GM19328 (cell line): ENCODE measurements at regions not wholly inside any gene's neighbourhood (a gene's known extent, or its start where the extent isn't known, plus 50 kb on each side); places are given as distances from the start of the nearest gene placed in this dataset.
"Not testable (repeated sequence)": the region's sequence is repeated elsewhere in the genome, so short reads cannot be mapped to it uniquely, and the experiment has no call there.

Experiments
- ATAC-seq: cut with Tn5 transposase; IDR thresholded peaks from one replicate; pipeline ENCODE4 v1.9.1; 2021; ENCODE audit warnings: mild to moderate bottlenecking, moderate library complexity; ENCODE audit not compliant: unreplicated experiment

DNA sequence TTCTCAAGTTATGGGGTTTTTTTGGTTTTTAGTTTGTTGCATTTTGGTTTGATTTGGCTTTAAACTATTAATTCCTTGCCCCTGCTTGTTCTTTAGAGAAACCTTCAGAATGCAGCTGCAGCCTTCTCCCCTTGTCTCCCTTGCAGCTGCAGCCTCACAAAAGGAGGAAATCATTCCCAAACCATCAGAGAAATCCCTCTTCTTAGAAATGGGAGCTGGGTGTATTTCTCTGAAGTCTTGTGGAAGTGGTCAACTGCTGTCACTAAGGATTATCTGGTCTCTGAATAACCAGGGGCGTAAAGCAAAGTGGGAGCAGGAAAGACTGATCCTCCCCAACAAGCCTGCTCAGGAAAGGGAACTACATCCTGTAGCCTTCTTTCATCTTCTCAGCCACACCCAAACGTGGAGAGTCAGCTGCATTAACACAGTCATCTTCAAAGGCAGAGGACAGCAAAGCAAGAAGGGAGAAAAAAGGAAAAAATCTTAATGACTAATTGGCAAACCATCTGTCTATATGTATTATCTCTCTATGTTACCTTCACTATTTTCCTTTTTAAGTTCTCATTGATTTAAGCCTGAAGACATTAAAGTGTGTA lies 1834.1 kb upstream of the PIK3C3 start:
- no peak for ATAC-seq

DNA sequence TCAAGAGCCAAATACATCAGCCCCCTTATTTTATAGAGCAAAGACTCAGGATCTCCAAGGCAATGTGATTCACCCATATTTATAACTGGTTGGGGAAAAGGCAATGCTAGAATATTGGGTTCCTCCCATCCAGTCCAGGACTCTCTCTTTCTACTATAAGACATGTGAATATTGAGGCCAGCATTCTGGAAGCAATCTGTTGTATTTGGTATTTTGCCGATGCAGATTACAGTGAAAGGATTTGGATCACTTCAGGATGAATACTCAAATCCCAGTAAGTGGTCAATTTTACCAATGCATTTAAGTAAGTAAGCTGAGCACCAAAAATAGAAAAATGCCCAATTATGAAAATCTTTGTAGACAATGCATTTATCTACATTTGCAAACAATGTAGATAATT lies 1834.7 kb upstream of the PIK3C3 start:
- no peak for ATAC-seq

DNA sequence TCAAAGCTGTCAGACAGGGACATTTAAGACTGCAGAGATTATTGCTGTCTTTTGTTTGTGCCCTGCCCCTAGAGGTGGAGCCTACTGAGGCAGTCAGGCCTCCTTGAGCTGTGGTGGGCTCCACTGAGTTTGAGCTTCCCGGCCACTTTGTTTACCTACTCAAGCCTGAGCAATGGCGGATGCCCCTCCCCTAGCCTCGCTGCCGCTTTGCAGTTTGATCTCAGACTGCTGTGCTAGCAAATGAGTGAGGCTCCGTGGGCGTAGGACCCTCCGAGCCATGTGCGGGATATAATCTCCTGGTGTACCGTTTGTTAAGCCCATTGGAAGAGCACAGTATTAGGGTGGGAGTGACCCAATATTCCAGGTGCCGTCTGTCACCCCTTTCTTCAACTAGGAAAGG lies 1835.5 kb upstream of the PIK3C3 start:
- ATAC-seq, result not testable (repeated sequence)

DNA sequence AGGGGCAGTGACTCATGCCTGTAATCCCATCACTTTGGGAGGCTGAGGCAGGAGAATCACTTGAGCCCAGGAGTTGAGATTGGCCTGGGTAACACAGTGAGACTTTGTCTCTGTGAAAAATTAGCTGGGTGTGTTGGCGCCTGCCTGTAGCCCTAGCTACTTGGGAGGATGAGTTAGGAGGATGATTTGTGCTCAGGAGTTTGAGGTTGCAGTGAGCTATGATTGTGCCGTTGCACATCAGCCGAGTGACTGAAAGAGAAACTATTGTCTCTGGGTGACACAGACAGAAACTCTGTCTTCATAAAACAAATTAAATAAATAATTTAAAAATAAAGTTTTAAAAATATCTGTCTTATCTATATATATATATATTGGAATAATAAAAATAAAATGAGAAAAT lies 1844.6 kb upstream of the PIK3C3 start:
- no peak for ATAC-seq

DNA sequence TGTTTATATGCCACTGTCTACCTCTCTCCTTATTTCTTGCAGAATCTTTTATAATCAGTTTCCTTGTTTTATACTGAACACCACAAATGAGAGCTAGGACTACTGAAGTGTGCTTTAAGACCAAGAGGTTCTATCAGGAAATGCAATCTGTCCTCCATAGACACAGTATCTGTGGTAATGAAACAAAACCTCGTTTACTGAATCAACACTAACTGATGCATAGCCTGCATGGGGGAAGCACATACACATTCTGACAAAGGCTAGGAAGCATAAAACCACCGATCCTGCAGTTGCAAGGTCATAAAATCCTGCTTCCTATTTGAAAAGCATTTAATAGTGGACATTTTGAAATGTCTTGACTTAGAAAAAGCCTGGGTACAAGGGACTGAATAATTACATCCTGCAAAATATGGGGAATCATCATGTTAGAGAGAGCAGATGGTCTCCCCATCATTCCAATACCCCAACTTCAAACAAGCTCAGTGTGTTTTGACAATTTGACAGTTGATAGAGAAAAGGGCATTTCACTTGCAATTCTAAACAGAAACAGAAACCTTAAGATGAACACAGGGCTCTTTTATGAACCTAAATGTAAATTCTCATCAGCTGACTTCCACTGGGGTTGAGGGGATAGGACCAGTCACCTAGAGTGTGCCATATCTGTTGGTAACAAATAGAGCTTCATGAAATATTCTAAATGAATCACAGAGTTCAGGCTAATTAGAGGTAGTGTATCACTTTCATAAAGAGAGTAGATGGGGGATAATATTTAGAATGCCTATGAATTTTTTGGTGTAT lies 1845.6 kb upstream of the PIK3C3 start:
- no peak for ATAC-seq

DNA sequence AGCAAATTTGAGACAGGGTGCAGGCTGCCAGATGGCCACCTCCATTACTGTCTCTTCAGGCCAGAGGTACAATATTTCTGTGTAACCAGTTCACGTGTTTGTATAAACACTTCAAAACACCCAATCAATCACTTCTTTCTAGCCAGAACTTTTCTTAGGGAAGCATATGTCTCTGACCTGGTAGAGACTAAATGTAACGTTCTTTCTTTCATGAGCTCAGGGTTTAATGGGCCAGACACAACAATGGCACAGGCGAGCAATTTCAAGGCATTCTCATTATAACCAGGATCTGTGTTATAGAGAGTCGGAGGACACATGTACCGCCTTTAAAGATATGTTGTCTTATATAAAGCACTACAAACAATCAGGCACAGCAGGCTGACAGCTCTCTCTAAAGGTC lies 1846.4 kb upstream of the PIK3C3 start:
- no peak for ATAC-seq

DNA sequence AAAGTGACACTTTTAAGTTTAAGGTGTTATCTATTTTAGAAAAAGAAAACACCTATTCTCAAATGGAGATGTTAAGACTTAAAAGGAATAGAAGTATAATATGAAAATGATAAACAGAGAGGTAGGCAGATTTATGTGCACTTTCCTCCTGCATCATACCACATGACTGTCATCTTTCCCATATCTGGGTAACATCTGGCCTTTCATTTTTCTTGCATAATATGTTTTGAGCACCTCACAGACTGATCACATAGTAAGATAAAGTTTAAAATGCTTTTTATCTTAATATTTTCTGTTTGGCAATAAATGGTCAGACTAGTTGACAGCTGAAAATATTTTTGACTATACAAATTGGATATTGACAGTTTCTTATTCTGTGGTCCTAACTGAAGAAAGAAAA lies 1852.1 kb upstream of the PIK3C3 start:
- no peak for ATAC-seq

DNA sequence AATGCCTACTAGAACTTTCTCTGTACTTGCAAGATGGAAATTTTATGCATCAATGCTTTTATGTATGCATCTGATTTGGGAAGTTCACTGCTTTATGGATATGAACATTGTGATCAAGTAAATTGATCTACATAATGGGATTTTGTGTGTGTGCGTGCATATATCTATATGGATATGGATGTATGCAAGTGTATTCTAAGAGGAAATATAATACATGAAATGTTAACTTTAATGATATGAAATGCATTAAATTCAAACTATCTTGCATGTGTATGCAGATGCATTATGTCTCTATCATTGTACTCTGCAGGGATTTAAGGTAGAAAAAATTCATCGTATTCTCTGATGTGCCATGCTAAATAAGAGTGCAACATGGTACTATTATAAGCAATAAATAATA lies 1855.4 kb upstream of the PIK3C3 start:
- no peak for ATAC-seq

DNA sequence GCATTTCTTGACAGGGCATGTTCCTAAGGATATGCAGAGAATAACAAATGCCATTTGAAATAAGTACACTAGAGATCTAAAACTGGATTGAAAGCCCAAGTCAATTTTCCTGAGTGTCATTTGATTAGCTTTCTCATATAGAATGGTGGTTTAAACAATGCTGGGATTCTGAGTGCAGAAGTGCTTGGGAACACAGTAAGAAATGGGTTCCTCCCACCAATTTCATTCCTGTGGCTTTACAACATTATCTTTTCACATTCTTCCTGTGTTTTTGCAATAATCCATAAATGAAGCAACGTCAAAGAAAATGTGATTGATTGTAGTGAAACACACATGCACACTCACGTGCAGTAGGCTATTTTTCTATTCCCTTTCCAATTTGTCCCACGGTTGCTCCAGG lies 1858.4 kb upstream of the PIK3C3 start:
- ATAC-seq, result no peak

DNA sequence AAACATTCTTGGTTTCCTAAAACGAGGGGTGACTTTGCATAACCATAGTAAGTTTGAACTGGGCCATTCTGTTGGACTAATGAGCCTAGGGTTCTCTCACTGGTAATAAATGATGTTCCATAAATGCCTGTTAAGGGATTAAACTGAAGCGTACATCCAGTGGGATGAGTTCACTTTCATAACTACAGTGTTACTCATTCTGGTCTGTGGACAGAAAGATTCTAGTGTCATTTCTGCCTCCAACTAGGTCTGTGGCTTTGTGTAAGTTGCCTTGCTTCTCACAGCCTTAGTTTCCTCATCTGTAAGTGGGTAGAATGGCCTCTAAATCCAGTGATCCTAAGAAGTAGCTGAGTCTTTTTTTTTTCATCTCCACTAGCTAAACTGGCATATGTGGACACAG lies 1860.6 kb upstream of the PIK3C3 start:
- no peak for ATAC-seq

DNA sequence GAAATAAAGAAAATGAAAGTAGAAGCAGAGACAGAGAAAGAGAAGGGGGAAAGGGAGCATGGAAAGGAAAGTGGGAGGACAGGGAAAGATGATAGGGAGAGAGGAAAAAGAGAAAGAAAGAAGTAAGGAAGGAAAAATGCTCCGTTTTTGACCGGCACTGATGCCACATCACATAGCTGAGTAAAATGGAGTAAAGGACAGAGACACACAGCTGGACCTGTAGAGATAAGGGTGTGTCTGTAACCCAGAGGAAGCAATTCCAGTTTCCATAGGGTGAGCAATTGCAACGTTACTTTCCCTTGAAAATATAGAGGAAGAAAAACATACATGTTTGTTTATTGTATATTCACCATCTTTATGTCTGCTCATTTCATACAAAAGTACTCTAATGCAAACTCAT lies 1866.9 kb upstream of the PIK3C3 start:
- no peak for ATAC-seq

DNA sequence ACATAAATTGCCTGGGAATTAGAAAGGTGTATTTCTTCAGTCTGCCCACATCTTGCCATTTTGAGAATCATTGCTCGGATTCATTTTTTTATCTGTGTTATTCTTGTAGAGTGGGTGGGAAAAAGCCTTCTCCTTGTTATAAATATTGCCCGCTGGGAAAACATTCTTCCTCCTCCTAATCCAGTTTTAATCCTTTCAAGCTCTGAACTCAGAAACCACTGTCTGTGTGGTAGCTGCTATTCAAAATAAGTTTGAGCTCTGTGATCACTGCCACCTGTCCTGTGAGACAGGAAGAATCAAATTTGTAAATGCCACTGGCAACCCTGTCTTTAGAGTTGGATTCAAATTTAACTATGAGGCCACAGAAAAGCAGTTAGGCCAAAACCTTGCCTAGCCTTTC lies 1875.2 kb upstream of the PIK3C3 start:
- no peak for ATAC-seq

DNA sequence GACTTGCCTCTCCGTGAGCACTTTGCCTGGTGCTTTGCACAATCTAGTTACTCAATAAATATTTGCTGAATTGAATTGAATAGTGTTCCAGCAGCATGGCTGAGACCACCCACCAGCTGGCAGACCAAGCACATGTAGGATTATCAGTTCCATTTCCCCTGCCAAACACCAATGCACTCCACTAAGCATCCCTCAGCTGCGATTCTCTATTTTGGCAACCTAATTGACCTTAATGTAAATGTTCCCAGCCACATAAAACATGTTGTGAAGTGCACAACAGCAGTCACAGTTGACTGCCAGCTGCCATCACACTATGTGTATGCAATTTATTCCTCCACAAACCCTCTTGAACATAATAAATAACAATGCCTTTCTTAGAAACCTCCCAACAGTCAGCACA lies 1879.4 kb upstream of the PIK3C3 start:
- no peak for ATAC-seq

DNA sequence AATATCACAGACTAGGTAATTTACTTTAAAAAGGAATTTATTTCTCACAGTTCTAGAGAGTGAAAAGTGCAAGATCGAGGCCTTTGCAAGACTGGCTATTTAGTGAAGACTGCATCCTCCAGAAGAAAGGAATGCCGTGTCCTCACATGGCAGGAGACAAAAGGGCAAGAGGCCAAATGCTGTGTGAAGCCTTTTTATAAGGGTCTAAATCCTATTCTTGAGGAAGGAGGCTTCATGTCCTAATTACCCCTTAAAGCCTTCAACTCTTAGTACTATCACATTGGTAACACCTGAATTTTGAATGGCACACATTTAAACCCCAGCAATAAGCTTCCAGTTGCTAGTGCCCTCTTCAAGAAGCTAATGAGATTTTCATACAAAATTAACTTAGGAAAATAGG lies 1882.3 kb upstream of the PIK3C3 start:
- ATAC-seq, result no peak

DNA sequence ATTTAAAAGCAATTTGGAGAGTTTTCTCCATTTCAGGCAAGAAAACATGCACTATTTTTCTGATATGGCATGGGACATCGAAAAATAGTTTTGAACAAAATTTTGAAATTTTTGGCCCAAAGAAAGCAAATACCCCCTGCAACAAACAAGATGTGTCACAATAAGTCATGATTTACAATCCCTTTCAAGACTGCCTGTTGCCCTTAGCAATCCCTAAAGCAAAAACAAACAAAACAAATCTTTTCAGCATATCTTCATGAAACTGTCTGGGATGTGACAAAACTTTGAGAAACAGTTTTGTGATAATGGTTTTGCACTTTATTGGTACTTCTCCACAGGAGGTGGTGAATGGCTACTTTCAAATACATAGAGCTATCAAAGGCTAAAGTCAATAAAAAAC lies 1888.7 kb upstream of the PIK3C3 start:
- no peak for ATAC-seq

DNA sequence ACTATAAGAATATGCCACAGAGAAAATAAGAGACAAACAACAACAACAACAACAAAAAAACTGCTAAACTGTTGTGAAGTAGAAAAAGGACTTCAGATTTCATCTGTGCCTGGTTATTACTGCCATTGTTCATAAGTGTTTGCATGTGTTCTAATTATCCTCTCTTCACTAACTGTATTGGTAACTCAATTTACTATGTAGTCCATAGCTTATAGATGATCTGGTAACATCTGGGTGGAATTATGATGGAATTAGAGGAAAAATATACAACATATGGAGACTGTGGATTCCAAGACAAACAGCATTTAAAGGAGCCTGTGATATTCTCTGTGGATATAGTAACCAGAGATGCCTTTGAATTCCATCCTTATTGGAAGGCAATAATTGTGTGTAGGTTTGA lies 1891.5 kb upstream of the PIK3C3 start:
- ATAC-seq, result no peak

DNA sequence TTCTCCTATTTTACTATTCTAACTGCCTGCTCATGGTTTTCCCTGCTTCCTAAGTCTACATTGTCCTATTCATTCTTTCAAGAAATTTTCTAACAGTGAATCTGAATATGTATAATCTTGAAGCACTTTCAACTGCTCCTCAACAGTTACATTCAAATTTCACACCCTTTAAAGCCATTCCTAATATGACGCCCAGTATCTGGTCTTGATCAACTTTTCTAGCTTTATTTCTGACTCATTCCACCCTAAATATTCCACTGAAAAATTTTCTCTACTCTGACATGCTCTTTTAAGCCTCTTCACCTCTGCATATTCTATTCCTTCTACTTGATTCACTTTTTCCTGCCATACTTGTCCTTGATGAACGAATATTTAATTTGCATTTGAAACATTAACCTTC lies 1893.9 kb upstream of the PIK3C3 start:
- ATAC-seq, result no peak

DNA sequence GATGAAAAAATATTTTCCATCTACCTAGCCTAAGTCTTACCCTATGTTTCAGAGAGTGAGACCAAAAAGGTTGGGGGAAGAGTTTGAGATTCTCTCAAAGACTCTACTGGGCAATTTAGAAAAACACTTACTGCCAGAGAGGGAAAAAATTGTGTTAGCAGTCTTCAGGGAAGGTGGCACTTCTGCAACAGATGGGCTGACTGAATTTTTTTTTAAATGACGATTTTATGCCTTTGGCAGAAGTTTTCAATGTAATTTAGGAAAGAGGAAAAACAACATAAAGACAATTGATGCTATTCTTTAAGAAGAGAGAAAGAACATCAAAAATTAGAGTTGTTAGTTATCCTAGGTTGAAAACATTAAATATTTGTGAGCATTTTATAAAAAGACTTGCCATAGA lies 1894.5 kb upstream of the PIK3C3 start:
- no peak for ATAC-seq

DNA sequence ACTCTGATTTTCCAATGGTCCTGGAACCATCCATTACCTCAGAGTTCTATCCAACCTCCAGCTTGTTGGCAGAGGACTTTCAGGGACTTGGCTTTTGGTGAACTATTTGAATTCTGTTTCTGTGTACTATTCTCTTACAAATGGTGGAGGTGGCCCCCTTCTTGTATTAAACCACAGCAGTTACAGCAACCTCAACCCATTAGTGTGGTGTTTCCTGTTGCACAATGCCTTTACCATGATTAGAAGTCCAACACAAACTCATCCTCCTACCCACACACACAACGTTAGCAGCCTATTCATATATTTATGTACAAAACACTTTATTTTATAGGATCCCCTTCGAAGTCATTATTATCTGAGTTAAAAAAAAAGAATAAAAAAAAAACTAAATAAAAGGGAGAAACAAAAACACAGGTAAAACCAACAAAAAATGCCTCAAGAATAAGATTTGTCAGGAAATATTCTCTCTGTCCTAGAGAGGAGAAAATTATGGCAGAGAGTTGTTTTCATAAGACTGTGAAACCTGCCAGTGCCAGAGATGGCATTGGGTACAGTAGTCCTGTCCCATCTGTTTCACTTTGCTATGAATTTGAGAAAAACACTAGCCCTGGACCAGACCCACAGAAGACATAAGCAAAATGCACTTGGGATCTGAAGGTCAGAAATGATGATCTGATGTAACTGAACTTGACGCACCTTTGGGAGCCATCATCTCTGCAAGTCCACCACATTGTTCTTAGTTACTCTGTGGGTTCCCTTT lies 1896.0 kb upstream of the PIK3C3 start:
- no peak for ATAC-seq

DNA sequence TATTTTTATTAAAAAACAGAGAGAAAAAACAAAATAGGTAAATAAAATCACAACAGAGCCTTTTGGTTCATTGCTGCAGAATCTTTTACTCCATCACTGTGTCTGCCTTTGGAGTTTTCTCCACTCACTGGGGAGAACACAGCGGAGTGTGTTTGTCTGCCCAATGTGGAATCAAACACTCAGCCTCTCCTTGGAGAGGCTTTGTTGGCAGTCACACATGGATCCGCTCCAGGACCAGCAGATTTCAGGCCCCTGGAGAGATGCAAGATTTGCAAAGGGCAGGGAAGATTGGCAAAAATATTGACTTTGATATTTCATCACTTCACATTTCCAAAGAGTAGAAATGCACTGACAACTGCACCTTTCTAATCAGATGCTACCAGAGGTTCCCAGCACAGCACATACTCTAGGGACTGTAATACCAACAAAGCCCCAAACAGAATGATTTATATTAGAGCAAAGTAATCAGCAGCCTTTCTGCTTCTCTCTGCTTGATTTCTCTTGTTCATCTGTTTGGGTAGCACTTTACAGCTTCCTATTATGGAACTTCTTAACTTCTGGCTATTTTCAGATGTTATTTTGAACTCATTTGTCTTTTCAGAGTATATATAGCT lies 1898.8 kb upstream of the PIK3C3 start:
- no peak for ATAC-seq

DNA sequence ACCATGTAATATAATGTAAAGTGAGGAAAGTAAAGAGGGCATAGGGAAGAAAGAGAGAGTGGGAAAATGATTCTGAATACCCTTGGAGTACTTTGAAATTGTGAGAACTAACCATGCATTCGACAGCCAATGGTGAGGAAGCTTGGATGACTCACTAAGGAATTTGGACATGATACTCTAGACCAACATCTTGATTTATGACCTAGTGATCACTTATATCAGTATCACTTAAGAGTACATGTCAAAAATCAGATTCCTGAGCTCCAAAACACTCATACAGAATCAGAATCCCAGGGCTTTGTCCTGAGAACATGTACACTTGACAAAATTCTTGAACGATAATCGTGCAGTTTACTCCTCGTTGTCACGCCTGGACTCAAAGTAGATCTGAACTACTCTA lies 1899.8 kb upstream of the PIK3C3 start:
- no peak for ATAC-seq

DNA sequence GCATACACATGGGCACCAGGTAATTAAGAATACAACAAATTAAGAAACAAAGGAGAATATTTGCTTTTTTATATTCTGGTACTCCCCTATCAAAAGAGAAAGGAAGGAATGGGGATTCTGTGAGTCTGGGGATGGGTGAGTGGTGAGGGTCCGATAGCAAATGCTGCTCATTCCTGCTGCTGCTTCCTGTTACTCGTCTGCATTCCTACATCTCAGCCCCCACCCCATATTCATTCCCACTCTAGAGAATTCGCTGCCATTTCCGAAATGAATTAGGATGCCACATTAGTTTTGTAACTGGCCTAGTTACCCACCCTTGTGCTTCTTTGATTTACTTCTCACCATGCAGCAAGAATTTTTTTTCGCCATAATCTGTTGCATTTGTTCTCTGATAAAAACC lies 1905.3 kb upstream of the PIK3C3 start:
- no peak for ATAC-seq
